SK-N-SH (cell line): ENCODE measurements at regions not wholly inside any gene's neighbourhood (a gene's known extent, or its start where the extent isn't known, plus 50 kb on each side); places are given as distances from the start of the nearest gene placed in this dataset.

ENCODE experiments used
- CTCF ChIA-PET: fragments of 300-600, 350-600 bp; formaldehyde crosslinking; extraction: SDS; loops from one replicate; lab custom pipeline; 2021; lab: Yijun Ruan, JAX
- POLR2A ChIA-PET: fragments of 350-600 bp; sonication (Branson Sonifier 250); formaldehyde crosslinking; extraction: SDS; loops from one replicate; lab custom pipeline; 2020; ENCODE audit warnings: antibody characterized with exemption, inconsistent platforms; lab: Yijun Ruan, JAX
- DNase-seq: peaks from one replicate; pipeline ENCODE4 v3.0.0; 2012
- H2AFZ ChIP-seq: fragments of 200-600 bp; sonication (generic); 2 replicates; pipeline ENCODE4 v1.8.1; 2016; ENCODE audit warnings: antibody characterized with exemption, mild to moderate bottlenecking, low read depth
- H3F3A ChIP-seq: fragments of 200-600 bp; sonication (generic); replicated peaks from 2 replicates; pipeline ENCODE3; 2016; ENCODE audit warnings: antibody characterized with exemption, mild to moderate bottlenecking; ENCODE audit not compliant: insufficient read depth
- H3K27ac ChIP-seq, 2 experiments: fragments of 200-500 bp in 1 of 2; fragments of 200-600 bp in 1 of 2; sonication (Bioruptor generic) in 1 of 2; sonication (generic), shearing (Covaris generic) in 1 of 2; 2 replicates each; pipeline versions ENCODE4 v1.5.1 to v1.6.1; 2014 to 2016; ENCODE audit warnings: low read depth in 2 of 2, inconsistent platforms in 1 of 2, low read length in 1 of 2, mild to moderate bottlenecking in 1 of 2, mixed read lengths in 1 of 2
- H3K27me3 ChIP-seq: fragments of 200-600 bp; sonication (generic), shearing (Covaris generic); 2 replicates; pipeline ENCODE4 v1.6.1; 2016; ENCODE audit warnings: mixed run types; ENCODE audit not compliant: insufficient read depth
- H3K36me3 ChIP-seq, 2 experiments: fragments of 200-500 bp in 1 of 2; fragments of 200-600 bp in 1 of 2; sonication (Bioruptor generic) in 1 of 2; sonication (generic) in 1 of 2; replicated peaks in 1 of 2; 2 replicates each; pipeline versions ENCODE3 to v1.5.1; 2014 to 2016; ENCODE audit warnings: low read length in 1 of 2, mild to moderate bottlenecking in 1 of 2; ENCODE audit not compliant: insufficient read depth in 2 of 2, control insufficient read depth in 1 of 2
- H3K4me1 ChIP-seq, 2 experiments: fragments of 200-500 bp in 1 of 2; fragments of 200-600 bp in 1 of 2; sonication (Bioruptor generic) in 1 of 2; sonication (generic), shearing (Covaris generic) in 1 of 2; 2 replicates each; pipeline versions ENCODE4 v1.5.1 to v1.6.1; 2014 to 2016; ENCODE audit warnings: low read depth in 1 of 2, low read length in 1 of 2, mixed run types in 1 of 2; ENCODE audit not compliant: insufficient read depth in 2 of 2, control insufficient read depth in 1 of 2
- H3K4me2 ChIP-seq: fragments of 200-600 bp; sonication (generic), shearing (Covaris generic); 2 replicates; pipeline ENCODE4 v1.6.1; 2017; ENCODE audit warnings: mixed run types
- H3K4me3 ChIP-seq, 2 experiments: fragments of 200-500 bp in 1 of 2; fragments of 200-600 bp in 1 of 2; sonication (Bioruptor generic) in 1 of 2; sonication (generic), shearing (Covaris generic) in 1 of 2; 2 replicates each; pipeline versions ENCODE4 v1.5.1 to v1.8.1; 2014 to 2016; ENCODE audit warnings: low read depth in 2 of 2, inconsistent platforms in 1 of 2, low read length in 1 of 2, mild to moderate bottlenecking in 1 of 2, mixed read lengths in 1 of 2, moderate library complexity in 1 of 2
- H3K79me2 ChIP-seq: fragments of 200-600 bp; sonication (generic); 2 replicates; pipeline ENCODE4 v1.8.1; 2017; ENCODE audit warnings: mild to moderate bottlenecking; ENCODE audit not compliant: insufficient read depth
- H3K9ac ChIP-seq: fragments of 200-600 bp; sonication (generic); 2 replicates; pipeline ENCODE4 v1.6.1; 2017; ENCODE audit warnings: mixed run types
- H3K9me2 ChIP-seq: fragments of 200-600 bp; sonication (generic); 2 replicates; pipeline ENCODE4 v1.6.1; 2017; ENCODE audit warnings: mixed run types
- H3K9me3 ChIP-seq: fragments of 200-600 bp; sonication (generic); 2 replicates; pipeline ENCODE4 v1.6.1; 2017; ENCODE audit warnings: mixed run types, mild to moderate bottlenecking, moderate library complexity
- H4K20me1 ChIP-seq: fragments of 200-600 bp; sonication (generic); 2 replicates; pipeline ENCODE4 v1.6.1; 2017; ENCODE audit warnings: mild to moderate bottlenecking, mixed run types; ENCODE audit not compliant: insufficient read depth
- EZH2phosphoT487 ChIP-seq: fragments of 200-600 bp; sonication (generic); IDR thresholded peaks from 2 replicates; pipeline ENCODE4 v1.6.1; 2017; ENCODE audit warnings: low read depth, mixed run types, mild to moderate bottlenecking, antibody characterized with exemption, moderate library complexity, borderline replicate concordance
- FOSL2 ChIP-seq: IDR thresholded peaks from 2 replicates; pipeline ENCODE4 v1.4.0; 2012; ENCODE audit warnings: low read depth, mild to moderate bottlenecking, moderate library complexity, borderline replicate concordance
- FOXM1 ChIP-seq: IDR thresholded peaks from 2 replicates; pipeline ENCODE4 v1.4.0; 2012; ENCODE audit warnings: low read depth, mild to moderate bottlenecking
- GABPA ChIP-seq: IDR thresholded peaks from 2 replicates; pipeline ENCODE4 v1.4.0; 2012; ENCODE audit warnings: low read depth, mild to moderate bottlenecking
- MXI1 ChIP-seq: IDR thresholded peaks from 2 replicates; pipeline ENCODE4 v1.6.1; 2012; ENCODE audit warnings: mild to moderate bottlenecking, low read depth, low read length, improper control_type of control experiment
- NRF1 ChIP-seq: IDR thresholded peaks from 2 replicates; pipeline ENCODE4 v1.6.1; 2012; ENCODE audit warnings: low read depth, mild to moderate bottlenecking, low read length
- RCOR1 ChIP-seq: fragments of 150-350 bp; IDR thresholded peaks from 2 replicates; pipeline ENCODE4 v1.6.1; 2017; ENCODE audit warnings: antibody characterized with exemption, low read length
- WGBS: methylation state at CpG from one replicate; pipeline ENCODE4 v1.1.6; 2017; ENCODE audit warnings: low lambda C conversion rate; 5-methylcytosine and 5-hydroxymethylcytosine counted together
- TF ChIP-seq, protein P1 (sequence below): IDR thresholded peaks from 2 replicates; pipeline ENCODE4 v1.4.0; 2012; ENCODE audit warnings: low read depth, borderline replicate concordance
- TF ChIP-seq, protein P2 (sequence below): IDR thresholded peaks from 2 replicates; pipeline ENCODE4 v1.4.0; 2012; ENCODE audit warnings: low read depth, borderline replicate concordance

GRCh38 chr2:41736105-41736567 lies 311.7 kb upstream of the PKDCC start:
- no peaks in the 10 kb centered on the region for H4K20me1 ChIP-seq
- no peaks in the 10 kb centered on the region for H3K27me3 ChIP-seq
- no peaks in the 10 kb centered on the region for H3F3A ChIP-seq
- no peak overlapping the region for H2AFZ ChIP-seq
- no peak for DNase-seq
- no peak for TF ChIP-seq GABPA
- H3K9ac ChIP-seq: no peak overlapping the region
- H3K9me3 ChIP-seq: no peaks in the 10 kb centered on the region
- H3K4me3 ChIP-seq: no peak overlapping the region
- no peak overlapping the region for H3K4me2 ChIP-seq
- no peaks in the 10 kb centered on the region for H3K36me3 ChIP-seq
- no peaks in the 10 kb centered on the region; a peak in 1 of 4 replicates for H3K4me1 ChIP-seq
- POLR2A ChIA-PET: no interaction called here
- 62% methylated on average over 5 of the region's 5 CpGs for WGBS
- H3K79me2 ChIP-seq: no peaks in the 10 kb centered on the region
- no peaks in the 10 kb centered on the region for H3K9me2 ChIP-seq
- H3K27ac ChIP-seq: no peak overlapping the region
- CTCF ChIA-PET: interaction anchor here (1.2 kb wide), 1 partner anchor 37 kb away, joined by 6 read pairs; no protein-coding TSS in a partner anchor

- Histone ChIP-seq H3K27me3 (no peaks in the 10 kb centered on the region), H2AFZ (no peak overlapping the region), H3K27ac (no peak overlapping the region), H3K36me3 (no peaks in the 10 kb centered on the region), H3K9me2 (no peaks in the 10 kb centered on the region), H3K4me3 (no peak overlapping the region), H3K9me3 (no peaks in the 10 kb centered on the region), H3K4me2 (no peak overlapping the region), H3K9ac (no peak overlapping the region), H3K4me1 (no peaks in the 10 kb centered on the region; a peak in 1 of 4 replicates), H4K20me1 (no peaks in the 10 kb centered on the region), H3F3A (no peaks in the 10 kb centered on the region), H3K79me2 (no peaks in the 10 kb centered on the region)
- WGBS: 2% methylated on average over 3 of the region's 3 CpGs
- CTCF ChIA-PET: interaction anchor here (1.2 kb wide), 1 partner anchor 38 kb away, joined by 6 read pairs; no protein-coding TSS in a partner anchor
- TF ChIP-seq GABPA (no peak), FOSL2 (no peak), NRF1 (no peak), FOXM1 (no peak), RCOR1 (no peak), MXI1 (no peak), EZH2phosphoT487 (no peak)
- TF ChIP-seq, protein P1, sequence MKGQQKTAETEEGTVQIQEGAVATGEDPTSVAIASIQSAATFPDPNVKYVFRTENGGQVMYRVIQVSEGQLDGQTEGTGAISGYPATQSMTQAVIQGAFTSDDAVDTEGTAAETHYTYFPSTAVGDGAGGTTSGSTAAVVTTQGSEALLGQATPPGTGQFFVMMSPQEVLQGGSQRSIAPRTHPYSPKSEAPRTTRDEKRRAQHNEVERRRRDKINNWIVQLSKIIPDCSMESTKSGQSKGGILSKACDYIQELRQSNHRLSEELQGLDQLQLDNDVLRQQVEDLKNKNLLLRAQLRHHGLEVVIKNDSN: no peak
- TF ChIP-seq, protein P2, sequence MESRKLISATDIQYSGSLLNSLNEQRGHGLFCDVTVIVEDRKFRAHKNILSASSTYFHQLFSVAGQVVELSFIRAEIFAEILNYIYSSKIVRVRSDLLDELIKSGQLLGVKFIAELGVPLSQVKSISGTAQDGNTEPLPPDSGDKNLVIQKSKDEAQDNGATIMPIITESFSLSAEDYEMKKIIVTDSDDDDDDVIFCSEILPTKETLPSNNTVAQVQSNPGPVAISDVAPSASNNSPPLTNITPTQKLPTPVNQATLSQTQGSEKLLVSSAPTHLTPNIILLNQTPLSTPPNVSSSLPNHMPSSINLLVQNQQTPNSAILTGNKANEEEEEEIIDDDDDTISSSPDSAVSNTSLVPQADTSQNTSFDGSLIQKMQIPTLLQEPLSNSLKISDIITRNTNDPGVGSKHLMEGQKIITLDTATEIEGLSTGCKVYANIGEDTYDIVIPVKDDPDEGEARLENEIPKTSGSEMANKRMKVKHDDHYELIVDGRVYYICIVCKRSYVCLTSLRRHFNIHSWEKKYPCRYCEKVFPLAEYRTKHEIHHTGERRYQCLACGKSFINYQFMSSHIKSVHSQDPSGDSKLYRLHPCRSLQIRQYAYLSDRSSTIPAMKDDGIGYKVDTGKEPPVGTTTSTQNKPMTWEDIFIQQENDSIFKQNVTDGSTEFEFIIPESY: no peak
- DNase-seq: no peak
- POLR2A ChIA-PET: no interaction called here
Observed at GRCh38 chr2:41736586-41736985, 311.2 kb upstream of the PKDCC start.
